HS-5 (cell line): ENCODE measurements at regions not wholly inside any gene's neighbourhood (a gene's known extent, or its start where the extent isn't known, plus 50 kb on each side); places are given as distances from the start of the nearest gene placed in this dataset.
"Not testable (repeated sequence)": the region's sequence is repeated elsewhere in the genome, so short reads cannot be mapped to it uniquely, and the experiment has no call there.

Experiments used
- DNase-seq: peaks from one replicate; pipeline ENCODE4 v3.0.0-alpha.2; 2012; ENCODE audit warnings: low read depth

GRCh38 chrX:35406386-35406785 lies 391.8 kb upstream of the MAGEB16 start:
- DNase-seq, result no peak

GRCh38 chrX:35416782-35417181 lies 381.4 kb upstream of the MAGEB16 start:
- no peak for DNase-seq

- DNase-seq, result no peak
Measured at GRCh38 chrX:35432056-35432455, 366.1 kb upstream of the MAGEB16 start.

- no peak for DNase-seq
Measured at GRCh38 chrX:35439034-35439660, 359.0 kb upstream of the MAGEB16 start.

- DNase-seq, result no peak
Measured at GRCh38 chrX:35439692-35440091, 358.4 kb upstream of the MAGEB16 start.

GRCh38 chrX:35442421-35442820 lies 355.7 kb upstream of the MAGEB16 start:
- no peak for DNase-seq

GRCh38 chrX:35443091-35443582 lies 355.0 kb upstream of the MAGEB16 start:
- DNase-seq, result not testable (repeated sequence)

GRCh38 chrX:35444671-35445355 lies 353.3 kb upstream of the MAGEB16 start:
- no peak for DNase-seq

GRCh38 chrX:35445912-35446311 lies 352.2 kb upstream of the MAGEB16 start:
- no peak for DNase-seq

- DNase-seq, result no peak
Measured at GRCh38 chrX:35456891-35457290, 341.3 kb upstream of the MAGEB16 start.

GRCh38 chrX:35458142-35458541 lies 340.0 kb upstream of the MAGEB16 start:
- DNase-seq, result no peak

- DNase-seq, result no peak
Measured at GRCh38 chrX:35461164-35461563, 337.0 kb upstream of the MAGEB16 start.

- DNase-seq, result not testable (repeated sequence)
Measured at GRCh38 chrX:35496671-35497070, 301.5 kb upstream of the MAGEB16 start.

- DNase-seq, result not testable (repeated sequence)
Measured at GRCh38 chrX:35497453-35497852, 300.7 kb upstream of the MAGEB16 start.

GRCh38 chrX:35499071-35499862 lies 298.9 kb upstream of the MAGEB16 start:
- no peak for DNase-seq

GRCh38 chrX:35507701-35508100 lies 290.4 kb upstream of the MAGEB16 start:
- no peak for DNase-seq

GRCh38 chrX:35548003-35548402 lies 250.1 kb upstream of the MAGEB16 start:
- not testable (repeated sequence) for DNase-seq

- DNase-seq, result no peak
Measured at GRCh38 chrX:35557916-35558315, 240.2 kb upstream of the MAGEB16 start.

GRCh38 chrX:35561985-35562384 lies 236.2 kb upstream of the MAGEB16 start:
- DNase-seq, result no peak

- DNase-seq, result no peak
Measured at GRCh38 chrX:35562395-35562794, 235.7 kb upstream of the MAGEB16 start.

GRCh38 chrX:35590210-35590609 lies 207.9 kb upstream of the MAGEB16 start:
- no peak for DNase-seq

GRCh38 chrX:35611562-35611961 lies 186.6 kb upstream of the MAGEB16 start:
- not testable (repeated sequence) for DNase-seq

- DNase-seq, result no peak
Measured at GRCh38 chrX:35617836-35618235, 180.3 kb upstream of the MAGEB16 start.
